Activated T-helper 1 cell treated with anti-CD3 and anti-CD28 coated beads, Interleukin-12 subunit alpha, Interleukin-12 subunit beta, Interleukin-2, Interleukin-4 antibody, amounts not matched to agents 30 ng/mL and 10 ng/mL and 1 ng/mL, durations not matched to agents 14 hours and 24 hours and 36 hours (primary cell): ENCODE measurements at regions not wholly inside any gene's neighbourhood (a gene's known extent, or its start where the extent isn't known, plus 50 kb on each side); places are given as distances from the start of the nearest gene placed in this dataset.
"Not testable (repeated sequence)": the region's sequence is repeated elsewhere in the genome, so short reads cannot be mapped to it uniquely, and the experiment has no call there.

ENCODE experiments used
- DNase-seq: peaks from one replicate; pipeline ENCODE4 v3.0.0; 2021; ENCODE audit warnings: low spot score
- H3K27ac Mint-ChIP-seq: one replicate; pipeline ENCODE4 v1.8.0; 2021; ENCODE audit warnings: mild to moderate bottlenecking, mixed read lengths
- H3K27me3 Mint-ChIP-seq: one replicate; pipeline ENCODE4 v1.8.0; 2022; ENCODE audit warnings: mild to moderate bottlenecking, moderate library complexity, mixed read lengths; ENCODE audit not compliant: insufficient read depth
- H3K36me3 Mint-ChIP-seq: one replicate; pipeline ENCODE4 v1.8.0; 2021; ENCODE audit warnings: low read depth, mixed read lengths
- H3K4me1 Mint-ChIP-seq: one replicate; pipeline ENCODE4 v1.8.0; 2021; ENCODE audit warnings: low read depth, mixed read lengths
- H3K4me3 Mint-ChIP-seq: one replicate; pipeline ENCODE4 v1.8.0; 2021; ENCODE audit warnings: mild to moderate bottlenecking, moderate library complexity, mixed read lengths
- H3K9me3 Mint-ChIP-seq: one replicate; pipeline ENCODE4 v1.8.0; 2021; ENCODE audit warnings: mixed read lengths
- intact Hi-C: fragments of 100-400 bp; cut with micrococcal nuclease; formaldehyde crosslinking; loops from one replicate; pipeline ENCODE4 v1.15.1; 2024

GRCh38 chrX:16067886-16068515, 55.4 kb upstream of the GRPR start:
- H3K36me3 Mint-ChIP-seq, result no peaks in the 10 kb centered on the region
- no peaks in the 10 kb centered on the region for H3K9me3 Mint-ChIP-seq
- no peaks in the 10 kb centered on the region for H3K4me1 Mint-ChIP-seq
- no peak for DNase-seq
- intact Hi-C loops, result no loop called here
- H3K27ac Mint-ChIP-seq, result no peak overlapping the region
- H3K27me3 Mint-ChIP-seq, result no peaks in the 10 kb centered on the region
- no peak overlapping the region for H3K4me3 Mint-ChIP-seq

- Mint-ChIP-seq H3K36me3 (no peaks in the 10 kb centered on the region), H3K27ac (no peak overlapping the region), H3K4me1 (no peaks in the 10 kb centered on the region), H3K9me3 (no peaks in the 10 kb centered on the region), H3K4me3 (no peak overlapping the region), H3K27me3 (no peaks in the 10 kb centered on the region)
- intact Hi-C loops, result no loop called here
- no peak for DNase-seq
Observed at GRCh38 chrX:16063921-16064320, 59.4 kb upstream of the GRPR start.

- intact Hi-C loops, result no loop called here
- no peak for DNase-seq
- H3K27ac Mint-ChIP-seq, result no peak overlapping the region
- no peak overlapping the region for H3K4me3 Mint-ChIP-seq
- H3K27me3 Mint-ChIP-seq, result no peaks in the 10 kb centered on the region
- H3K36me3 Mint-ChIP-seq, result no peaks in the 10 kb centered on the region
- H3K4me1 Mint-ChIP-seq, result no peaks in the 10 kb centered on the region
- H3K9me3 Mint-ChIP-seq, result no peaks in the 10 kb centered on the region
Observed at GRCh38 chrX:16063141-16063540, 60.2 kb upstream of the GRPR start.

- Mint-ChIP-seq H3K4me3 (no peak overlapping the region), H3K9me3 (no peaks in the 10 kb centered on the region), H3K36me3 (no peaks in the 10 kb centered on the region), H3K27me3 (no peaks in the 10 kb centered on the region), H3K4me1 (no peaks in the 10 kb centered on the region), H3K27ac (no peak overlapping the region)
- DNase-seq, result no peak
- intact Hi-C loops, result no loop called here
Observed at GRCh38 chrX:16061296-16061695, 62.1 kb upstream of the GRPR start.

GRCh38 chrX:16060252-16060651, 63.1 kb upstream of the GRPR start:
- H3K4me3 Mint-ChIP-seq, result no peak overlapping the region
- intact Hi-C loops, result no loop called here
- H3K36me3 Mint-ChIP-seq, result no peaks in the 10 kb centered on the region
- H3K27me3 Mint-ChIP-seq, result no peaks in the 10 kb centered on the region
- no peaks in the 10 kb centered on the region for H3K4me1 Mint-ChIP-seq
- no peak overlapping the region for H3K27ac Mint-ChIP-seq
- no peaks in the 10 kb centered on the region for H3K9me3 Mint-ChIP-seq
- DNase-seq, result no peak

GRCh38 chrX:16049126-16049525, 74.2 kb upstream of the GRPR start:
- H3K4me3 Mint-ChIP-seq, H3K27me3 Mint-ChIP-seq, H3K27ac Mint-ChIP-seq, H3K36me3 Mint-ChIP-seq, intact Hi-C loops, H3K4me1 Mint-ChIP-seq, DNase-seq, H3K9me3 Mint-ChIP-seq: not testable (repeated sequence)

- H3K4me3 Mint-ChIP-seq, result no peak overlapping the region
- no peaks in the 10 kb centered on the region for H3K4me1 Mint-ChIP-seq
- DNase-seq, result no peak
- no peak overlapping the region for H3K27ac Mint-ChIP-seq
- intact Hi-C loops, result no loop called here
- no peaks in the 10 kb centered on the region for H3K9me3 Mint-ChIP-seq
- no peaks in the 10 kb centered on the region for H3K27me3 Mint-ChIP-seq
- no peaks in the 10 kb centered on the region for H3K36me3 Mint-ChIP-seq
Observed at GRCh38 chrX:16042980-16043379, 80.4 kb upstream of the GRPR start.

- H3K9me3 Mint-ChIP-seq, result no peaks in the 10 kb centered on the region
- no peak overlapping the region for H3K4me3 Mint-ChIP-seq
- intact Hi-C loops, result no loop called here
- H3K36me3 Mint-ChIP-seq, result no peaks in the 10 kb centered on the region
- no peaks in the 10 kb centered on the region for H3K4me1 Mint-ChIP-seq
- H3K27me3 Mint-ChIP-seq, result peaks cover 2% of the 10 kb centered on the region
- no peak for DNase-seq
- H3K27ac Mint-ChIP-seq, result no peak overlapping the region
Observed at GRCh38 chrX:16039834-16040233, 83.5 kb upstream of the GRPR start.

GRCh38 chrX:16039363-16039762, 84.0 kb upstream of the GRPR start:
- Mint-ChIP-seq H3K9me3 (no peaks in the 10 kb centered on the region), H3K4me3 (no peak overlapping the region), H3K27me3 (peaks cover 2% of the 10 kb centered on the region), H3K4me1 (no peaks in the 10 kb centered on the region), H3K27ac (no peak overlapping the region), H3K36me3 (no peaks in the 10 kb centered on the region)
- intact Hi-C loops, result no loop called here
- DNase-seq, result no peak

- Mint-ChIP-seq H3K9me3 (no peaks in the 10 kb centered on the region), H3K4me1 (no peaks in the 10 kb centered on the region), H3K27ac (no peak overlapping the region), H3K36me3 (no peaks in the 10 kb centered on the region), H3K4me3 (no peak overlapping the region), H3K27me3 (peaks cover 4% of the 10 kb centered on the region)
- no peak for DNase-seq
- intact Hi-C loops, result no loop called here
Observed at GRCh38 chrX:16033331-16033730, 90.0 kb upstream of the GRPR start.

GRCh38 chrX:16028576-16028975, 94.8 kb upstream of the GRPR start:
- Mint-ChIP-seq H3K27ac (no peak overlapping the region), H3K36me3 (no peaks in the 10 kb centered on the region), H3K4me1 (peaks cover 10% of the 10 kb centered on the region), H3K4me3 (no peak overlapping the region), H3K9me3 (no peaks in the 10 kb centered on the region), H3K27me3 (no peaks in the 10 kb centered on the region)
- intact Hi-C loops, result no loop called here
- DNase-seq, result no peak

- H3K4me1 Mint-ChIP-seq, result peaks cover 10% of the 10 kb centered on the region
- H3K27me3 Mint-ChIP-seq, result no peaks in the 10 kb centered on the region
Observed at GRCh38 chrX:16023790-16024734, 99.3 kb upstream of the GRPR start.

GRCh38 chrX:16022580-16023200, 100.7 kb upstream of the GRPR start:
- no peak overlapping the region for H3K4me3 Mint-ChIP-seq
- H3K36me3 Mint-ChIP-seq, result no peaks in the 10 kb centered on the region
- no peaks in the 10 kb centered on the region for H3K9me3 Mint-ChIP-seq
- peaks cover 10% of the 10 kb centered on the region for H3K4me1 Mint-ChIP-seq
- no peak for DNase-seq
- intact Hi-C loops, result no loop called here
- H3K27ac Mint-ChIP-seq, result no peak overlapping the region
- no peaks in the 10 kb centered on the region for H3K27me3 Mint-ChIP-seq

More at GRCh38 chrX:16023790-16024734, 99.3 kb upstream of the GRPR start:
- intact Hi-C loops, result no loop called here
- no peaks in the 10 kb centered on the region for H3K36me3 Mint-ChIP-seq
- no peak overlapping the region for H3K27ac Mint-ChIP-seq
- no peak for DNase-seq
- no peak overlapping the region for H3K4me3 Mint-ChIP-seq
- no peaks in the 10 kb centered on the region for H3K9me3 Mint-ChIP-seq
